Nephron (organoid): ENCODE measurements at regions not wholly inside any gene's neighbourhood (a gene's known extent, or its start where the extent isn't known, plus 50 kb on each side); places are given as distances from the start of the nearest gene placed in this dataset.
A peak's percentile ranks its signal among the peaks of the same experiment; 100 is the strongest.

ENCODE experiments used
- H3K27ac Mint-ChIP-seq, 3 experiments: 2 replicates each; pipeline ENCODE4 v1.8.0; 2020; ENCODE audit warnings: mixed read lengths in 3 of 3, mild to moderate bottlenecking in 2 of 3, moderate library complexity in 1 of 3
- H3K27me3 Mint-ChIP-seq: 2 replicates; pipeline ENCODE4 v1.8.0; 2021; ENCODE audit warnings: low read depth, mild to moderate bottlenecking, moderate library complexity, mixed read lengths
- H3K36me3 Mint-ChIP-seq: 2 replicates; pipeline ENCODE4 v1.8.0; 2020; ENCODE audit warnings: low read depth, mixed read lengths
- H3K4me1 Mint-ChIP-seq: 2 replicates; pipeline ENCODE4 v1.8.0; 2020; ENCODE audit warnings: mixed read lengths
- H3K4me3 Mint-ChIP-seq, 3 experiments: 2 replicates each; pipeline ENCODE4 v1.8.0; 2020; ENCODE audit warnings: mild to moderate bottlenecking in 3 of 3, mixed read lengths in 3 of 3, moderate library complexity in 2 of 3
- H3K9me3 Mint-ChIP-seq: 2 replicates; pipeline ENCODE4 v1.8.0; 2020; ENCODE audit warnings: mixed read lengths
- CTCF ChIP-seq, 3 experiments: fragments of 200-600 bp; sonication (generic); IDR thresholded peaks; one replicate each; pipeline ENCODE4 v1.5.0; 2021; ENCODE audit warnings: antibody characterized with exemption in 3 of 3; ENCODE audit not compliant: unreplicated experiment in 3 of 3

- Mint-ChIP-seq H3K9me3 (peaks cover 23% of the 10 kb centered on the region), H3K27ac (peak overlapping the region in 2 of 3 experiments; percentile 12 to 59), H3K4me3 (no peak overlapping the region), H3K4me1 (peaks cover 12% of the 10 kb centered on the region), H3K27me3 (no peaks in the 10 kb centered on the region), H3K36me3 (no peaks in the 10 kb centered on the region)
- TF ChIP-seq CTCF (IDR thresholded peaks at IDR 0.05; ENCODE audit: unreplicated experiment in 3 of 3): no peak
Observed at GRCh38 chr18:43649649-43650357, 372.5 kb upstream of the SYT4 start.

GRCh38 chr18:43650426-43650825 is 373.1 kb upstream of the SYT4 start:
- no peak overlapping the region for H3K4me3 Mint-ChIP-seq
- TF ChIP-seq CTCF (IDR thresholded peaks at IDR 0.05; ENCODE audit: unreplicated experiment in 3 of 3): no peak
- H3K4me1 Mint-ChIP-seq: peaks cover 12% of the 10 kb centered on the region
- no peaks in the 10 kb centered on the region for H3K27me3 Mint-ChIP-seq
- peak overlapping the region in 1 of 3 experiments; percentile 26 for H3K27ac Mint-ChIP-seq
- H3K9me3 Mint-ChIP-seq: peaks cover 23% of the 10 kb centered on the region
- H3K36me3 Mint-ChIP-seq: no peaks in the 10 kb centered on the region

- H3K9me3 Mint-ChIP-seq: peaks cover 23% of the 10 kb centered on the region
- peak overlapping the region in 2 of 3 experiments; percentile 22 to 83 for H3K27ac Mint-ChIP-seq
- no peak overlapping the region for H3K4me3 Mint-ChIP-seq
- no peaks in the 10 kb centered on the region for H3K36me3 Mint-ChIP-seq
- peaks cover 12% of the 10 kb centered on the region for H3K4me1 Mint-ChIP-seq
- H3K27me3 Mint-ChIP-seq: no peaks in the 10 kb centered on the region
- TF ChIP-seq CTCF (IDR thresholded peaks at IDR 0.05; ENCODE audit: unreplicated experiment in 3 of 3): no peak
Observed at GRCh38 chr18:43651057-43651456, 373.8 kb upstream of the SYT4 start.

GRCh38 chr18:43656547-43656946 is 379.3 kb upstream of the SYT4 start:
- Mint-ChIP-seq H3K9me3 (peaks cover 19% of the 10 kb centered on the region), H3K36me3 (no peaks in the 10 kb centered on the region), H3K4me1 (no peaks in the 10 kb centered on the region), H3K27ac (peak overlapping the region in 1 of 3 experiments; percentile 15), H3K27me3 (no peaks in the 10 kb centered on the region), H3K4me3 (no peak overlapping the region)
- no peak for TF ChIP-seq CTCF (IDR thresholded peaks at IDR 0.05; ENCODE audit: unreplicated experiment in 3 of 3)

- TF ChIP-seq CTCF (IDR thresholded peaks at IDR 0.05; ENCODE audit: unreplicated experiment in 3 of 3): no peak
- no peak overlapping the region for H3K27ac Mint-ChIP-seq
- no peaks in the 10 kb centered on the region for H3K27me3 Mint-ChIP-seq
- H3K4me1 Mint-ChIP-seq: peaks cover 21% of the 10 kb centered on the region
- no peak overlapping the region for H3K4me3 Mint-ChIP-seq
- no peaks in the 10 kb centered on the region for H3K36me3 Mint-ChIP-seq
- no peaks in the 10 kb centered on the region for H3K9me3 Mint-ChIP-seq
Observed at GRCh38 chr18:43661570-43661969, 384.3 kb upstream of the SYT4 start.

- Mint-ChIP-seq H3K4me3 (no peak overlapping the region), H3K27me3 (no peaks in the 10 kb centered on the region), H3K9me3 (no peaks in the 10 kb centered on the region), H3K4me1 (peaks cover 21% of the 10 kb centered on the region), H3K27ac (peak overlapping the region; percentile 26 to 35 (median 31)), H3K36me3 (no peaks in the 10 kb centered on the region)
- TF ChIP-seq CTCF (IDR thresholded peaks at IDR 0.05; ENCODE audit: unreplicated experiment in 3 of 3): no peak
Observed at GRCh38 chr18:43662657-43663056, 385.4 kb upstream of the SYT4 start.
